ENCODE measurements at regions not wholly inside any gene's neighbourhood (a gene's known extent, or its start where the extent isn't known, plus 50 kb on each side); places are given as distances from the start of the nearest gene placed in this dataset.

- TF ChIP-seq REST (IDR thresholded peaks at IDR 0.05; ENCODE audit: insufficient read depth in 1 of 2, low read depth in 2 of 2, low read length in 2 of 2): no peak
- no peak for TF ChIP-seq TAF1 (IDR thresholded peaks at IDR 0.05; ENCODE audit: borderline replicate concordance, insufficient read depth, low read length)
- TF ChIP-seq SIN3A (IDR thresholded peaks at IDR 0.05; ENCODE audit: borderline replicate concordance, insufficient read depth, low read length): no peak
Measured at GRCh38 chr3:74265069-74265468, 349.4 kb downstream of the CNTN3 start.

Measured in PFSK-1 (cell line).